AG04450 (cell line): ENCODE measurements at regions not wholly inside any gene's neighbourhood (a gene's known extent, or its start where the extent isn't known, plus 50 kb on each side); places are given as distances from the start of the nearest gene placed in this dataset.

Source experiments
- CTCF ChIA-PET: fragments of 300-600, 350-600 bp; formaldehyde crosslinking; extraction: SDS; loops from one replicate; lab custom pipeline; 2022; ENCODE audit warnings: antibody characterized with exemption, inconsistent platforms; lab: Charles Lee
- POLR2A ChIA-PET: fragments of 350-600 bp; formaldehyde crosslinking; extraction: SDS; loops from one replicate; lab custom pipeline; 2021; ENCODE audit warnings: antibody characterized with exemption, inconsistent platforms; lab: Yijun Ruan, JAX
- DNase-seq: peaks from one replicate; pipeline ENCODE4 v3.0.0-alpha.2; 2011; ENCODE audit warnings: low read depth, low spot score
- H3K27ac ChIP-seq: one replicate; pipeline ENCODE4 v1.5.1; 2012; ENCODE audit warnings: low read depth, low read length, control low read depth
- H3K27me3 ChIP-seq: one replicate; pipeline ENCODE4 v1.6.0; 2012; ENCODE audit warnings: low read length; ENCODE audit not compliant: control insufficient read depth, insufficient read depth
- H3K4me3 ChIP-seq: 2 replicates; pipeline ENCODE4 v1.5.1; 2011; ENCODE audit warnings: mild to moderate bottlenecking, low read depth, low read length, control low read depth
- H3K9me3 ChIP-seq: 2 replicates; pipeline ENCODE4 v1.5.1; 2012; ENCODE audit warnings: low read length; ENCODE audit not compliant: control insufficient read depth, insufficient read depth
- TF ChIP-seq, protein P1 (sequence below): IDR thresholded peaks from 2 replicates; pipeline ENCODE4 v1.5.1; 2011; ENCODE audit warnings: low read depth, low read length, control low read depth, inconsistent platforms

DNA sequence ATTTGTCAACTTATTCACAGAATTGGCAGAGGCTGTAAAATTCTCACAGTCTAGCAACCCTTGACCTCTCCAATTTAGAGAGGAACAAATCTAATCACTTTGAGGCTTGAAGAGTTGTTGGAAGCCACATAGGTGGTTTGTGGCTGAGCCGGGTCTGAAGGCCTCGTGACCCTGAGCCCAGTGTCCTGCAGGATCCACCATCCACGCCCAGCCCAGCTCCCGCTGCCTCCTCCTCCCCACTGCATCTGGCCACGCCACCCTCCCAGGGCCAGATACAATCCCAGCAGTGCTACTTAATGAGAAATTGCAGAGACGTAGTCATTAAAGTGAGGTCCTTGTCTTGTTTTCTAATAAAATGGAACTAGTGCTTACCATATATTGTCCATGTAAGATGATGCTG lies 81.4 kb upstream of the SHH start:
- TF ChIP-seq, protein P1, sequence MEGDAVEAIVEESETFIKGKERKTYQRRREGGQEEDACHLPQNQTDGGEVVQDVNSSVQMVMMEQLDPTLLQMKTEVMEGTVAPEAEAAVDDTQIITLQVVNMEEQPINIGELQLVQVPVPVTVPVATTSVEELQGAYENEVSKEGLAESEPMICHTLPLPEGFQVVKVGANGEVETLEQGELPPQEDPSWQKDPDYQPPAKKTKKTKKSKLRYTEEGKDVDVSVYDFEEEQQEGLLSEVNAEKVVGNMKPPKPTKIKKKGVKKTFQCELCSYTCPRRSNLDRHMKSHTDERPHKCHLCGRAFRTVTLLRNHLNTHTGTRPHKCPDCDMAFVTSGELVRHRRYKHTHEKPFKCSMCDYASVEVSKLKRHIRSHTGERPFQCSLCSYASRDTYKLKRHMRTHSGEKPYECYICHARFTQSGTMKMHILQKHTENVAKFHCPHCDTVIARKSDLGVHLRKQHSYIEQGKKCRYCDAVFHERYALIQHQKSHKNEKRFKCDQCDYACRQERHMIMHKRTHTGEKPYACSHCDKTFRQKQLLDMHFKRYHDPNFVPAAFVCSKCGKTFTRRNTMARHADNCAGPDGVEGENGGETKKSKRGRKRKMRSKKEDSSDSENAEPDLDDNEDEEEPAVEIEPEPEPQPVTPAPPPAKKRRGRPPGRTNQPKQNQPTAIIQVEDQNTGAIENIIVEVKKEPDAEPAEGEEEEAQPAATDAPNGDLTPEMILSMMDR, result no peak
- H3K27me3 ChIP-seq, result no peaks in the 10 kb centered on the region
- H3K27ac ChIP-seq, result no peak overlapping the region
- no peak overlapping the region for H3K4me3 ChIP-seq
- ChIA-PET POLR2A (no interaction called here), CTCF (no interaction called here)
- DNase-seq, result no peak
- H3K9me3 ChIP-seq, result peaks cover 51% of the 10 kb centered on the region

GRCh38 chr7:155893176-155893575 lies 80.9 kb upstream of the SHH start:
- POLR2A ChIA-PET, result no interaction called here
- DNase-seq, result no peak
- no peaks in the 10 kb centered on the region for H3K27me3 ChIP-seq
- peaks cover 51% of the 10 kb centered on the region for H3K9me3 ChIP-seq
- H3K4me3 ChIP-seq, result no peak overlapping the region
- H3K27ac ChIP-seq, result no peak overlapping the region
- CTCF ChIA-PET, result no interaction called here
- TF ChIP-seq, protein P1, result no peak

- POLR2A ChIA-PET, result no interaction called here
- no peaks in the 10 kb centered on the region for H3K27me3 ChIP-seq
- no peak for DNase-seq
- H3K27ac ChIP-seq, result no peak overlapping the region
- TF ChIP-seq, protein P1, result no peak
- no peak overlapping the region for H3K4me3 ChIP-seq
- CTCF ChIA-PET, result no interaction called here
- H3K9me3 ChIP-seq, result peaks cover 65% of the 10 kb centered on the region
Measured at GRCh38 chr7:155889636-155890511, 77.6 kb upstream of the SHH start.

DNA sequence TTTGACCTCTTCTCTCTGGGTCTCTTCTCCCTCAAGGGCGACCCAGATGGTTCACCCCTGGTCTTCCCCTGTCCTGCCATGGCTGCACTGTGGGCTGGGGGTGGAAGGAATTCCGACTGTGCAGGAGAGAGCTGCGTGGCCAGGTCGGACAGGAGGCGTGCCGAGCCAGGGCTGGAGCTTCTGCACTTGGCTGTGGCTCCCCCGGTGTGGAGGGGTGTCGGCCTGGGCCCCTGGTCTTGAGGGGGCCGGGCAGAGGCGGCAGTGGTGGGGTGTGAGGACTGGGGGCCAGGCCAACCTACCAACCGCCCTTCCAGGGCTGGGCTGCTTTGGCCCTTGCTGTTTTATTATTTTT lies 74.9 kb upstream of the SHH start:
- no peak for DNase-seq
- POLR2A ChIA-PET, result no interaction called here
- H3K27me3 ChIP-seq, result no peaks in the 10 kb centered on the region
- H3K27ac ChIP-seq, result no peak overlapping the region
- peaks cover 71% of the 10 kb centered on the region for H3K9me3 ChIP-seq
- no peak overlapping the region for H3K4me3 ChIP-seq
- TF ChIP-seq, protein P1, result no peak
- CTCF ChIA-PET, result no interaction called here

- H3K27ac ChIP-seq, result no peak overlapping the region
- POLR2A ChIA-PET, result no interaction called here
- no peak for DNase-seq
- TF ChIP-seq, protein P1, result no peak
- peaks cover 71% of the 10 kb centered on the region for H3K9me3 ChIP-seq
- no peaks in the 10 kb centered on the region for H3K27me3 ChIP-seq
- CTCF ChIA-PET, result no interaction called here
- no peak overlapping the region for H3K4me3 ChIP-seq
Measured at GRCh38 chr7:155886391-155887173, 74.3 kb upstream of the SHH start.
